ENCODE measurements at regions not wholly inside any gene's neighbourhood (a gene's known extent, or its start where the extent isn't known, plus 50 kb on each side); places are given as distances from the start of the nearest gene placed in this dataset.

DNA sequence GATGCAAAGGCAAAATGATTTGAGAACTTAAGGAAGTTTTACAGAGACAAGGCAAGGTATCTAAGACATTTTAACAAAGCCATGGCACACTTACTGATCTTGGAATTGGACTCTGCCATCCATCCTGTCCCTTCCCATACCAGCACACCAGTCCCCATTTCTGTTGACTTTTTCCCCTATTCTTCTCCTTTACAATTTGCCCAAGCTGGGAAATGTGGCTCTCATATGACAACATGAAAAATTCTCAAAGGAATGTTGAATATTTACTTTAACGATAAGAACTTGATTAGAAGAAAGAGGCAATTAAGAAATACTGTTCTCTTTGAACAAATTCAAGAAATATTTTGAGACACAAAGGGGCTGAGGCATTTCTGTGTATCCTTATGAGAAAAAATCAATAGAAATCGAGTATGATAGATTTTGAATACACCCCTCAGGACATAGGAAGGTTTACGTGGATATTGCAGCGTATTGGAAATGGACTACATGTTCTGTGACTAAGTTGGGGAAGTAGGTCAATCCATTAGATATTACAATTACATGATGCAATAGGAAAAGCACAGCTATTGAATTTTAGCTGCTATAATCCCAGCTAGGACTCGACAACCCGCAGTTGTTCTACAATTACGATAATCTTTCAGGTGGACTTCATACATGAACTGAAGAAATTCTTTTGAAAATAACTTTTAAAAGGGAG is 201.6 kb downstream of the TRIB2 start:
- ChIA-PET POLR2A (no interaction called here), CTCF (ENCODE audit: low intra/inter-chr PET ratio, low total read pairs) (no interaction called here)
- FAIRE-seq (no peak), ATAC-seq (no peak), DNase-seq (ENCODE audit: low spot score) (no peak)
- in situ Hi-C loops (cut with HindIII; ENCODE audit: extremely low pct_ligation_motif_present, low pct_unique_long_range_greater_than_20kb) (no loop called here), intact Hi-C loops (cut with micrococcal nuclease; ENCODE audit: unreplicated experiment) (no loop called here)
- H3K4me2 ChIP-seq (ENCODE audit: low read depth, low read length), result no peak overlapping the region
- H3K4me1 ChIP-seq (ENCODE audit: insufficient read depth, low read length), result no peaks in the 10 kb centered on the region
- no peak overlapping the region for H3K27ac ChIP-seq (ENCODE audit: extremely low read length, insufficient read depth, low read length)
- H3K36me3 ChIP-seq (replicated peaks in 1 of 2; ENCODE audit: control insufficient read depth in 1 of 2, insufficient read depth in 2 of 2, low read length in 2 of 2), result no peaks in the 10 kb centered on the region
- BruUV-seq (replicated peaks), result no TSS peak
- H3K79me2 ChIP-seq (ENCODE audit: insufficient read depth, low read length), result no peaks in the 10 kb centered on the region
- WGBS (ENCODE audit: low lambda C conversion rate), result 53% methylated on average over 7 of the region's 7 CpGs
- H3K4me3 ChIP-seq (replicated peaks in 1 of 3; ENCODE audit: insufficient read depth in 1 of 3, low read depth in 2 of 3, low read length in 3 of 3), result no peak overlapping the region
- no peaks in the 10 kb centered on the region for H4K20me1 ChIP-seq (ENCODE audit: insufficient read depth, low read length)
- H3K9ac ChIP-seq (ENCODE audit: insufficient read depth, low read depth, low read length), result no peak overlapping the region
- H2AFZ ChIP-seq (ENCODE audit: low read length), result no peak overlapping the region
- no peaks in the 10 kb centered on the region for H3K27me3 ChIP-seq (ENCODE audit: control insufficient read depth in 1 of 2, insufficient read depth in 2 of 2, low read length in 2 of 2)
- H3K9me3 ChIP-seq (ENCODE audit: low read length), result 0 out of 2 replicates have a peak, but pooled peaks cover 4% of the 10 kb centered on the region
- TF ChIP-seq ZNF530 (CRISPR knock-in tag; IDR thresholded peaks at IDR 0.05; ENCODE audit: low read depth) (no peak), SIN3A (IDR thresholded peaks at IDR 0.05; ENCODE audit: borderline replicate concordance, low read depth, low read length) (no peak), EZH2 (conservative IDR thresholded peaks at IDR 0.05; ENCODE audit: low read depth, low read length) (no peak), TBP (CRISPR knock-in tag; IDR thresholded peaks at IDR 0.05) (no peak), DNMT1 (CRISPR knock-in tag; IDR thresholded peaks at IDR 0.05) (no peak), HNF4A (CRISPR knock-in tag; IDR thresholded peaks at IDR 0.05) (no peak), ZNF788 (CRISPR knock-in tag; IDR thresholded peaks at IDR 0.05; ENCODE audit: borderline replicate concordance) (no peak)
- TF ChIP-seq, protein P1, sequence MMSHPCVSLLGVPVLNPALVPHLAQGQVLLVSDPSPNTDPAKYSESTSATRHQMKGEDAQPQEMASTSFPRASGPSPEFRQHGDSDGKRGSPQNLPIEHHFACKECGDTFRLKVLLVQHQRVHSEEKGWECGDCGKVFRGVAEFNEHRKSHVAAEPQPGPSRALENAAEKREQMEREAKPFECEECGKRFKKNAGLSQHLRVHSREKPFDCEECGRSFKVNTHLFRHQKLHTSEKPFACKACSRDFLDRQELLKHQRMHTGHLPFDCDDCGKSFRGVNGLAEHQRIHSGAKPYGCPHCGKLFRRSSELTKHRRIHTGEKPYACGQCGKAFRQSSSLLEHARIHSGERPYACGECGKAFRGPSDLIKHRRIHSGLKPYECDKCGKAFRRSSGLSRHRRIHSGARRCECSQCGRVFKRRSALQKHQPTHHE (CRISPR knock-in tag; IDR thresholded peaks at IDR 0.05; ENCODE audit: borderline replicate concordance), result no peak
- TF ChIP-seq, protein P2, sequence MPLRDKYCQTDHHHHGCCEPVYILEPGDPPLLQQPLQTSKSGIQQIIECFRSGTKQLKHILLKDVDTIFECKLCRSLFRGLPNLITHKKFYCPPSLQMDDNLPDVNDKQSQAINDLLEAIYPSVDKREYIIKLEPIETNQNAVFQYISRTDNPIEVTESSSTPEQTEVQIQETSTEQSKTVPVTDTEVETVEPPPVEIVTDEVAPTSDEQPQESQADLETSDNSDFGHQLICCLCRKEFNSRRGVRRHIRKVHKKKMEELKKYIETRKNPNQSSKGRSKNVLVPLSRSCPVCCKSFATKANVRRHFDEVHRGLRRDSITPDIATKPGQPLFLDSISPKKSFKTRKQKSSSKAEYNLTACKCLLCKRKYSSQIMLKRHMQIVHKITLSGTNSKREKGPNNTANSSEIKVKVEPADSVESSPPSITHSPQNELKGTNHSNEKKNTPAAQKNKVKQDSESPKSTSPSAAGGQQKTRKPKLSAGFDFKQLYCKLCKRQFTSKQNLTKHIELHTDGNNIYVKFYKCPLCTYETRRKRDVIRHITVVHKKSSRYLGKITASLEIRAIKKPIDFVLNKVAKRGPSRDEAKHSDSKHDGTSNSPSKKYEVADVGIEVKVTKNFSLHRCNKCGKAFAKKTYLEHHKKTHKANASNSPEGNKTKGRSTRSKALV (CRISPR knock-in tag; IDR thresholded peaks at IDR 0.05), result no peak
- TF ChIP-seq, protein P3, sequence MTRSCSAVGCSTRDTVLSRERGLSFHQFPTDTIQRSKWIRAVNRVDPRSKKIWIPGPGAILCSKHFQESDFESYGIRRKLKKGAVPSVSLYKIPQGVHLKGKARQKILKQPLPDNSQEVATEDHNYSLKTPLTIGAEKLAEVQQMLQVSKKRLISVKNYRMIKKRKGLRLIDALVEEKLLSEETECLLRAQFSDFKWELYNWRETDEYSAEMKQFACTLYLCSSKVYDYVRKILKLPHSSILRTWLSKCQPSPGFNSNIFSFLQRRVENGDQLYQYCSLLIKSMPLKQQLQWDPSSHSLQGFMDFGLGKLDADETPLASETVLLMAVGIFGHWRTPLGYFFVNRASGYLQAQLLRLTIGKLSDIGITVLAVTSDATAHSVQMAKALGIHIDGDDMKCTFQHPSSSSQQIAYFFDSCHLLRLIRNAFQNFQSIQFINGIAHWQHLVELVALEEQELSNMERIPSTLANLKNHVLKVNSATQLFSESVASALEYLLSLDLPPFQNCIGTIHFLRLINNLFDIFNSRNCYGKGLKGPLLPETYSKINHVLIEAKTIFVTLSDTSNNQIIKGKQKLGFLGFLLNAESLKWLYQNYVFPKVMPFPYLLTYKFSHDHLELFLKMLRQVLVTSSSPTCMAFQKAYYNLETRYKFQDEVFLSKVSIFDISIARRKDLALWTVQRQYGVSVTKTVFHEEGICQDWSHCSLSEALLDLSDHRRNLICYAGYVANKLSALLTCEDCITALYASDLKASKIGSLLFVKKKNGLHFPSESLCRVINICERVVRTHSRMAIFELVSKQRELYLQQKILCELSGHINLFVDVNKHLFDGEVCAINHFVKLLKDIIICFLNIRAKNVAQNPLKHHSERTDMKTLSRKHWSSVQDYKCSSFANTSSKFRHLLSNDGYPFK (CRISPR knock-in tag; IDR thresholded peaks at IDR 0.05; ENCODE audit: borderline replicate concordance), result no peak

Data from HepG2 (cell line).